Dendritic cell treated with granulocyte-macrophage colony-stimulating factor and Interleukin-4, amounts not matched to agents 40 ng/mL and 50 ng/mL, for 4 days (primary cell): ENCODE measurements at regions not wholly inside any gene's neighbourhood (a gene's known extent, or its start where the extent isn't known, plus 50 kb on each side); places are given as distances from the start of the nearest gene placed in this dataset.
A peak's percentile ranks its signal among the peaks of the same experiment; 100 is the strongest.

Experiments used
- H3K27ac Mint-ChIP-seq: one replicate; pipeline ENCODE4 v1.8.0; 2022; ENCODE audit warnings: mild to moderate bottlenecking, mixed read lengths
- H3K27me3 Mint-ChIP-seq: one replicate; pipeline ENCODE4 v1.8.0; 2022; ENCODE audit warnings: mild to moderate bottlenecking, mixed read lengths
- H3K36me3 Mint-ChIP-seq: one replicate; pipeline ENCODE4 v1.8.0; 2022; ENCODE audit warnings: low read depth, mixed read lengths
- H3K4me1 Mint-ChIP-seq: one replicate; pipeline ENCODE4 v1.8.0; 2022; ENCODE audit warnings: low read depth, mixed read lengths
- H3K4me3 Mint-ChIP-seq: one replicate; pipeline ENCODE4 v1.8.0; 2022; ENCODE audit warnings: mild to moderate bottlenecking, moderate library complexity, mixed read lengths
- H3K9me3 Mint-ChIP-seq: one replicate; pipeline ENCODE4 v1.8.0; 2022; ENCODE audit warnings: mixed read lengths
- intact Hi-C: fragments of 100-400 bp; cut with micrococcal nuclease; formaldehyde crosslinking; loops from one replicate; pipeline ENCODE4 v1.15.0; 2022

- Mint-ChIP-seq H3K36me3 (no peaks in the 10 kb centered on the region), H3K27ac (no peak overlapping the region), H3K27me3 (no peaks in the 10 kb centered on the region), H3K9me3 (no peaks in the 10 kb centered on the region), H3K4me3 (no peak overlapping the region), H3K4me1 (peaks cover 6% of the 10 kb centered on the region)
- intact Hi-C loops = no loop called here
Measured at GRCh38 chr17:13395862-13396261, 205.9 kb downstream of the HS3ST3A1 start.

GRCh38 chr17:13395346-13395745 is 206.4 kb downstream of the HS3ST3A1 start:
- H3K9me3 Mint-ChIP-seq = no peaks in the 10 kb centered on the region
- H3K27ac Mint-ChIP-seq = no peak overlapping the region
- intact Hi-C loops = no loop called here
- H3K27me3 Mint-ChIP-seq = no peaks in the 10 kb centered on the region
- no peaks in the 10 kb centered on the region for H3K36me3 Mint-ChIP-seq
- H3K4me1 Mint-ChIP-seq = peaks cover 2% of the 10 kb centered on the region
- H3K4me3 Mint-ChIP-seq = no peak overlapping the region

- intact Hi-C loops = no loop called here
- no peak overlapping the region for H3K4me3 Mint-ChIP-seq
- no peak overlapping the region for H3K27ac Mint-ChIP-seq
- no peaks in the 10 kb centered on the region for H3K4me1 Mint-ChIP-seq
- no peaks in the 10 kb centered on the region for H3K9me3 Mint-ChIP-seq
- H3K36me3 Mint-ChIP-seq = no peaks in the 10 kb centered on the region
- no peaks in the 10 kb centered on the region for H3K27me3 Mint-ChIP-seq
Measured at GRCh38 chr17:13393841-13394710, 207.7 kb downstream of the HS3ST3A1 start.

- Mint-ChIP-seq H3K36me3 (no peaks in the 10 kb centered on the region), H3K27ac (no peak overlapping the region), H3K4me3 (no peak overlapping the region), H3K9me3 (peaks cover 5% of the 10 kb centered on the region), H3K4me1 (peaks cover 8% of the 10 kb centered on the region), H3K27me3 (no peaks in the 10 kb centered on the region)
- intact Hi-C loops = no loop called here
Measured at GRCh38 chr17:13387952-13388351, 213.8 kb downstream of the HS3ST3A1 start.

- intact Hi-C loops = no loop called here
- Mint-ChIP-seq H3K36me3 (no peaks in the 10 kb centered on the region), H3K4me3 (no peak overlapping the region), H3K4me1 (peaks cover 8% of the 10 kb centered on the region), H3K9me3 (peaks cover 5% of the 10 kb centered on the region), H3K27ac (no peak overlapping the region), H3K27me3 (no peaks in the 10 kb centered on the region)
Measured at GRCh38 chr17:13387236-13387635, 214.5 kb downstream of the HS3ST3A1 start.

GRCh38 chr17:13385481-13385911 is 216.2 kb downstream of the HS3ST3A1 start:
- peak overlapping the region; percentile 70 for H3K27ac Mint-ChIP-seq
- intact Hi-C loops = no loop called here
- H3K27me3 Mint-ChIP-seq = no peaks in the 10 kb centered on the region
- peaks cover 5% of the 10 kb centered on the region for H3K9me3 Mint-ChIP-seq
- H3K4me1 Mint-ChIP-seq = peaks cover 11% of the 10 kb centered on the region
- H3K36me3 Mint-ChIP-seq = no peaks in the 10 kb centered on the region
- peak overlapping the region; percentile 20 for H3K4me3 Mint-ChIP-seq

GRCh38 chr17:13384626-13385025 is 217.1 kb downstream of the HS3ST3A1 start:
- intact Hi-C loops = no loop called here
- Mint-ChIP-seq H3K9me3 (peaks cover 5% of the 10 kb centered on the region), H3K36me3 (no peaks in the 10 kb centered on the region), H3K4me1 (peaks cover 19% of the 10 kb centered on the region), H3K4me3 (no peak overlapping the region), H3K27me3 (no peaks in the 10 kb centered on the region), H3K27ac (no peak overlapping the region)

- no peaks in the 10 kb centered on the region for H3K27me3 Mint-ChIP-seq
- no peaks in the 10 kb centered on the region for H3K36me3 Mint-ChIP-seq
- intact Hi-C loops = no loop called here
- peaks cover 11% of the 10 kb centered on the region for H3K4me1 Mint-ChIP-seq
- H3K4me3 Mint-ChIP-seq = no peak overlapping the region
- no peak overlapping the region for H3K27ac Mint-ChIP-seq
- H3K9me3 Mint-ChIP-seq = no peaks in the 10 kb centered on the region
Measured at GRCh38 chr17:13378361-13378760, 223.4 kb downstream of the HS3ST3A1 start.

- Mint-ChIP-seq H3K27me3 (no peaks in the 10 kb centered on the region), H3K27ac (no peak overlapping the region), H3K4me3 (no peak overlapping the region), H3K36me3 (no peaks in the 10 kb centered on the region), H3K9me3 (no peaks in the 10 kb centered on the region), H3K4me1 (no peaks in the 10 kb centered on the region)
- intact Hi-C loops = no loop called here
Measured at GRCh38 chr17:13374203-13375143, 227.3 kb downstream of the HS3ST3A1 start.

GRCh38 chr17:13372432-13372831 is 229.3 kb downstream of the HS3ST3A1 start:
- Mint-ChIP-seq H3K27ac (no peak overlapping the region), H3K9me3 (no peaks in the 10 kb centered on the region), H3K27me3 (no peaks in the 10 kb centered on the region), H3K36me3 (no peaks in the 10 kb centered on the region), H3K4me1 (no peaks in the 10 kb centered on the region), H3K4me3 (no peak overlapping the region)
- intact Hi-C loops = no loop called here

- H3K9me3 Mint-ChIP-seq = no peaks in the 10 kb centered on the region
- H3K4me3 Mint-ChIP-seq = no peak overlapping the region
- H3K36me3 Mint-ChIP-seq = no peaks in the 10 kb centered on the region
- no peaks in the 10 kb centered on the region for H3K27me3 Mint-ChIP-seq
- H3K4me1 Mint-ChIP-seq = no peaks in the 10 kb centered on the region
- intact Hi-C loops = no loop called here
- H3K27ac Mint-ChIP-seq = no peak overlapping the region
Measured at GRCh38 chr17:13367154-13367553, 234.6 kb downstream of the HS3ST3A1 start.

GRCh38 chr17:13365331-13365730 is 236.4 kb downstream of the HS3ST3A1 start:
- intact Hi-C loops = no loop called here
- no peaks in the 10 kb centered on the region for H3K9me3 Mint-ChIP-seq
- H3K4me3 Mint-ChIP-seq = no peak overlapping the region
- no peaks in the 10 kb centered on the region for H3K4me1 Mint-ChIP-seq
- no peak overlapping the region for H3K27ac Mint-ChIP-seq
- H3K27me3 Mint-ChIP-seq = no peaks in the 10 kb centered on the region
- H3K36me3 Mint-ChIP-seq = no peaks in the 10 kb centered on the region

- H3K27me3 Mint-ChIP-seq = no peaks in the 10 kb centered on the region
- intact Hi-C loops = no loop called here
Measured at GRCh38 chr17:13363771-13364170, 238.0 kb downstream of the HS3ST3A1 start.

More at GRCh38 chr17:13363771-13364170, 238.0 kb downstream of the HS3ST3A1 start:
- Mint-ChIP-seq H3K4me1 (no peaks in the 10 kb centered on the region), H3K4me3 (no peak overlapping the region), H3K27ac (no peak overlapping the region), H3K9me3 (no peaks in the 10 kb centered on the region), H3K36me3 (no peaks in the 10 kb centered on the region)
